T47D (cell line): ENCODE measurements at regions not wholly inside any gene's neighbourhood (a gene's known extent, or its start where the extent isn't known, plus 50 kb on each side); places are given as distances from the start of the nearest gene placed in this dataset.

Experiments
- DNase-seq, 2 experiments: peaks; one replicate each; pipeline versions ENCODE4 v3.0.0 to v3.0.0-alpha.2; 2011 to 2012; ENCODE audit warnings: low read depth in 1 of 2, low spot score in 1 of 2
- JUND ChIP-seq: IDR thresholded peaks from 2 replicates; pipeline ENCODE4 v1.6.1; 2012; ENCODE audit warnings: low read depth
- in situ Hi-C: cut with HindIII; loops from 2 replicates; pipeline ENCODE4 v1.10.0; 2016; ENCODE audit warnings: low sequenced_read_pairs, low pct_unique_long_range_greater_than_20kb

GRCh38 chr9:105828171-105828570, 133.8 kb downstream of the TMEM38B start:
- in situ Hi-C loops: no loop called here
- TF ChIP-seq JUND: no peak
- no peak for DNase-seq

- no peak for DNase-seq
- TF ChIP-seq JUND: no peak
- in situ Hi-C loops: no loop called here
These were observed 134.4 kb downstream of the TMEM38B start for GRCh38 chr9:105828596-105829213.

GRCh38 chr9:105830461-105830860, 136.1 kb downstream of the TMEM38B start:
- no peak for DNase-seq
- TF ChIP-seq JUND: no peak
- in situ Hi-C loops: no loop called here

- no peak for DNase-seq
- in situ Hi-C loops: no loop called here
These were observed 137.9 kb downstream of the TMEM38B start for GRCh38 chr9:105832096-105832710.

GRCh38 chr9:105833271-105833975, 139.1 kb downstream of the TMEM38B start:
- in situ Hi-C loops: no loop called here
- no peak for TF ChIP-seq JUND
- DNase-seq: no peak

More at GRCh38 chr9:105832096-105832710, 137.9 kb downstream of the TMEM38B start:
- TF ChIP-seq JUND: no peak

- no peak for DNase-seq
- no peak for TF ChIP-seq JUND
- in situ Hi-C loops: no loop called here
These were observed 140.1 kb downstream of the TMEM38B start for GRCh38 chr9:105834404-105834803.

GRCh38 chr9:105835721-105836120, 141.4 kb downstream of the TMEM38B start:
- in situ Hi-C loops: no loop called here
- peak in 1 of 2 experiments; percentile 48 for DNase-seq
- TF ChIP-seq JUND: no peak

GRCh38 chr9:105836936-105837660, 142.8 kb downstream of the TMEM38B start:
- in situ Hi-C loops: no loop called here
- TF ChIP-seq JUND: no peak
- DNase-seq: no peak

- in situ Hi-C loops: no loop called here
- no peak for DNase-seq
- TF ChIP-seq JUND: no peak
These were observed 147.2 kb downstream of the TMEM38B start for GRCh38 chr9:105841562-105841961.

- in situ Hi-C loops: no loop called here
- DNase-seq: peak in 1 of 2 experiments; percentile 53
- no peak for TF ChIP-seq JUND
These were observed 147.8 kb downstream of the TMEM38B start for GRCh38 chr9:105842023-105842644.

- no peak for TF ChIP-seq JUND
- DNase-seq: no peak
- in situ Hi-C loops: no loop called here
These were observed 152.5 kb downstream of the TMEM38B start for GRCh38 chr9:105846825-105847224.

GRCh38 chr9:105850852-105851500, 156.6 kb downstream of the TMEM38B start:
- DNase-seq: no peak
- TF ChIP-seq JUND: no peak
- in situ Hi-C loops: no loop called here
